Keratinocyte (primary cell): ENCODE measurements at regions not wholly inside any gene's neighbourhood (a gene's known extent, or its start where the extent isn't known, plus 50 kb on each side); places are given as distances from the start of the nearest gene placed in this dataset.

Source experiments
- CTCF ChIP-seq, 3 experiments: IDR thresholded peaks in 1 of 3; conservative IDR thresholded peaks in 1 of 3; optimal IDR thresholded peaks in 1 of 3; 2 replicates in 2 of 3; 3 replicates in 1 of 3; pipeline versions ENCODE3 to v1.5.1; 2011; ENCODE audit warnings: low read length in 3 of 3, mild to moderate bottlenecking in 3 of 3, moderate library complexity in 2 of 3, control low read depth in 1 of 3, inconsistent platforms in 1 of 3; ENCODE audit not compliant: insufficient read depth in 2 of 3; ENCODE audit errors: extremely low read depth in 1 of 3
- EZH2 ChIP-seq: IDR thresholded peaks from one replicate; pipeline ENCODE4 v1.6.1; 2012; ENCODE audit warnings: inconsistent platforms, mild to moderate bottlenecking, low read length, moderate library complexity

GRCh38 chr22:22816171-22816514 lies 71.5 kb upstream of the IGLL5 start:
- no peak for TF ChIP-seq CTCF (optimal IDR thresholded peaks at IDR 0.05 in 1 of 3, IDR thresholded peaks at IDR 0.05 in 1 of 3, conservative IDR thresholded peaks at IDR 0.05 in 1 of 3; ENCODE audit: extremely low read depth in 1 of 3, insufficient read depth in 2 of 3, low read length in 3 of 3)
- no peak for TF ChIP-seq EZH2
